HepG2 (cell line): ENCODE measurements at regions not wholly inside any gene's neighbourhood (a gene's known extent, or its start where the extent isn't known, plus 50 kb on each side); places are given as distances from the start of the nearest gene placed in this dataset.
A peak's percentile ranks its signal among the peaks of the same experiment; 100 is the strongest.

ENCODE experiments used
- ATAC-seq: fragments of 200-7000 bp; cut with Tn5 transposase; 3 replicates; pipeline ENCODE4 v1.9.1; 2020; ENCODE audit warnings: mild to moderate bottlenecking, moderate library complexity
- BruUV-seq: library from RNA; stranded (reverse); fragments of 400-500 nt; replicated peaks from 2 replicates; lab custom pipeline; 2021; lab: Mats Ljungman, UMichigan
- CTCF ChIA-PET: fragments of 300-600 bp; formaldehyde crosslinking; extraction: SDS; loops from one replicate; lab custom pipeline; 2021; ENCODE audit warnings: low total read pairs, inconsistent platforms, low intra/inter-chr PET ratio; lab: Yijun Ruan, JAX
- POLR2A ChIA-PET: fragments of 350-600 bp; sonication (Branson Sonifier 250); formaldehyde crosslinking; loops from one replicate; lab custom pipeline; 2020; ENCODE audit warnings: antibody characterized with exemption, inconsistent platforms; lab: Yijun Ruan, JAX
- DNase-seq: peaks from one replicate; pipeline ENCODE4 v3.0.0-alpha.2; 2015; ENCODE audit warnings: low spot score
- FAIRE-seq: peaks from 3 replicates; lab custom pipeline; 2011; peaks lifted over from hg19 to GRCh38; lab: Jason Lieb, UNC
- H2AFZ ChIP-seq: one replicate; pipeline ENCODE4 v1.6.1; 2011; ENCODE audit warnings: low read length, inconsistent platforms
- H3K27ac ChIP-seq: fragments of 300-600 bp; 3 replicates; pipeline ENCODE4 v1.8.0; 2011; ENCODE audit warnings: mixed run types, mild to moderate bottlenecking, mixed read lengths, low read length, inconsistent platforms; ENCODE audit not compliant: insufficient read depth; ENCODE audit errors: extremely low read length
- H3K27me3 ChIP-seq, 2 experiments: fragments of 200-600 bp in 1 of 2; 2 replicates in 1 of 2; 3 replicates in 1 of 2; pipeline versions ENCODE4 v1.6.0 to v1.8.0; 2011; ENCODE audit warnings: low read length in 2 of 2, mild to moderate bottlenecking in 2 of 2, moderate library complexity in 2 of 2, inconsistent platforms in 1 of 2; ENCODE audit not compliant: insufficient read depth in 2 of 2, control insufficient read depth in 1 of 2
- H3K36me3 ChIP-seq, 2 experiments: fragments of 200-600 bp in 1 of 2; replicated peaks in 1 of 2; 2 replicates in 1 of 2; 3 replicates in 1 of 2; pipeline versions ENCODE4 v1.5.1 to v1.8.0; 2011; ENCODE audit warnings: low read length in 2 of 2, inconsistent platforms in 1 of 2; ENCODE audit not compliant: insufficient read depth in 2 of 2, control insufficient read depth in 1 of 2
- H3K4me1 ChIP-seq: 2 replicates; pipeline ENCODE4 v1.5.1; 2012; ENCODE audit warnings: low read length, inconsistent platforms; ENCODE audit not compliant: insufficient read depth
- H3K4me2 ChIP-seq: 2 replicates; pipeline ENCODE4 v1.6.0; 2011; ENCODE audit warnings: low read depth, low read length, inconsistent platforms
- H3K4me3 ChIP-seq, 3 experiments: fragments of 200-600 bp in 1 of 3; sonication (generic), shearing (Covaris generic) in 1 of 3; replicated peaks in 1 of 3; 2 replicates each; pipeline ENCODE4 v1.5.1; 2011 to 2016; ENCODE audit warnings: low read length in 3 of 3, inconsistent platforms in 2 of 3, low read depth in 2 of 3, mild to moderate bottlenecking in 2 of 3, control low read depth in 1 of 3, mixed read lengths in 1 of 3; ENCODE audit not compliant: insufficient read depth in 1 of 3
- H3K79me2 ChIP-seq: one replicate; pipeline ENCODE4 v1.6.1; 2011; ENCODE audit warnings: low read length, inconsistent platforms; ENCODE audit not compliant: insufficient read depth
- H3K9ac ChIP-seq: 2 replicates; pipeline ENCODE4 v1.6.0; 2011; ENCODE audit warnings: mild to moderate bottlenecking, low read depth, low read length, inconsistent platforms; ENCODE audit not compliant: insufficient read depth
- H3K9me3 ChIP-seq: 2 replicates; pipeline ENCODE4 v1.5.1; 2012; ENCODE audit warnings: mild to moderate bottlenecking, low read length
- H4K20me1 ChIP-seq: 2 replicates; pipeline ENCODE4 v1.6.0; 2011; ENCODE audit warnings: inconsistent platforms, mild to moderate bottlenecking, low read length, moderate library complexity; ENCODE audit not compliant: insufficient read depth
- MAFK ChIP-seq, 2 experiments: IDR thresholded peaks in 1 of 2; conservative IDR thresholded peaks in 1 of 2; 2 replicates each; pipeline ENCODE4 v1.6.1; 2011; ENCODE audit warnings: improper control_type of control experiment in 2 of 2, low read length in 2 of 2
- PHB2 ChIP-seq: fragments of 450-650 bp; IDR thresholded peaks from 2 replicates; pipeline ENCODE4 v1.6.1; 2018; ENCODE audit not compliant: partially characterized antibody
- SNAPC4 ChIP-seq: sonication (generic); formaldehyde crosslinking; IDR thresholded peaks from 2 replicates; pipeline ENCODE4 v1.4.0; 2020; ENCODE audit warnings: mild to moderate bottlenecking, missing genetic modification reagents
- ZNF34 ChIP-seq: sonication (generic); formaldehyde crosslinking; IDR thresholded peaks from 2 replicates; pipeline ENCODE4 v1.4.0; 2020; ENCODE audit warnings: mild to moderate bottlenecking, missing genetic modification reagents, borderline replicate concordance
- ZSCAN20 ChIP-seq: sonication (generic); formaldehyde crosslinking; IDR thresholded peaks from 2 replicates; pipeline ENCODE4 v1.4.0; 2020; ENCODE audit warnings: missing genetic modification reagents, mild to moderate bottlenecking, borderline replicate concordance
- ZSCAN25 ChIP-seq: sonication (generic); formaldehyde crosslinking; IDR thresholded peaks from 2 replicates; pipeline ENCODE4 v1.8.0; 2022; ENCODE audit warnings: mild to moderate bottlenecking, missing genetic modification reagents
- WGBS: methylation state at CpG from one replicate; pipeline ENCODE4 v1.1.6; 2017; ENCODE audit warnings: low lambda C conversion rate; 5-methylcytosine and 5-hydroxymethylcytosine counted together
- in situ Hi-C: cut with HindIII; loops from 2 replicates; pipeline ENCODE4 v1.10.0; 2017; ENCODE audit warnings: low pct_unique_long_range_greater_than_20kb; ENCODE audit not compliant: extremely low pct_ligation_motif_present
- intact Hi-C: fragments of 100-400 bp; cut with micrococcal nuclease; formaldehyde crosslinking; loops from one replicate; pipeline ENCODE4 v1.10.0; 2022; ENCODE audit not compliant: unreplicated experiment
- TF ChIP-seq, protein P1 (sequence below): sonication (generic); formaldehyde crosslinking; IDR thresholded peaks from 2 replicates; pipeline ENCODE4 v1.5.0; 2020; ENCODE audit warnings: mild to moderate bottlenecking, missing genetic modification reagents, borderline replicate concordance
- TF ChIP-seq, protein P2 (sequence below): sonication (generic); formaldehyde crosslinking; IDR thresholded peaks from 2 replicates; pipeline ENCODE4 v1.8.1; 2023; ENCODE audit warnings: missing genetic modification reagents, mild to moderate bottlenecking, borderline replicate concordance

GRCh38 chr10:111481261-111481826 is 404.5 kb downstream of the ADRA2A start (continued):
- TF ChIP-seq, protein P1, sequence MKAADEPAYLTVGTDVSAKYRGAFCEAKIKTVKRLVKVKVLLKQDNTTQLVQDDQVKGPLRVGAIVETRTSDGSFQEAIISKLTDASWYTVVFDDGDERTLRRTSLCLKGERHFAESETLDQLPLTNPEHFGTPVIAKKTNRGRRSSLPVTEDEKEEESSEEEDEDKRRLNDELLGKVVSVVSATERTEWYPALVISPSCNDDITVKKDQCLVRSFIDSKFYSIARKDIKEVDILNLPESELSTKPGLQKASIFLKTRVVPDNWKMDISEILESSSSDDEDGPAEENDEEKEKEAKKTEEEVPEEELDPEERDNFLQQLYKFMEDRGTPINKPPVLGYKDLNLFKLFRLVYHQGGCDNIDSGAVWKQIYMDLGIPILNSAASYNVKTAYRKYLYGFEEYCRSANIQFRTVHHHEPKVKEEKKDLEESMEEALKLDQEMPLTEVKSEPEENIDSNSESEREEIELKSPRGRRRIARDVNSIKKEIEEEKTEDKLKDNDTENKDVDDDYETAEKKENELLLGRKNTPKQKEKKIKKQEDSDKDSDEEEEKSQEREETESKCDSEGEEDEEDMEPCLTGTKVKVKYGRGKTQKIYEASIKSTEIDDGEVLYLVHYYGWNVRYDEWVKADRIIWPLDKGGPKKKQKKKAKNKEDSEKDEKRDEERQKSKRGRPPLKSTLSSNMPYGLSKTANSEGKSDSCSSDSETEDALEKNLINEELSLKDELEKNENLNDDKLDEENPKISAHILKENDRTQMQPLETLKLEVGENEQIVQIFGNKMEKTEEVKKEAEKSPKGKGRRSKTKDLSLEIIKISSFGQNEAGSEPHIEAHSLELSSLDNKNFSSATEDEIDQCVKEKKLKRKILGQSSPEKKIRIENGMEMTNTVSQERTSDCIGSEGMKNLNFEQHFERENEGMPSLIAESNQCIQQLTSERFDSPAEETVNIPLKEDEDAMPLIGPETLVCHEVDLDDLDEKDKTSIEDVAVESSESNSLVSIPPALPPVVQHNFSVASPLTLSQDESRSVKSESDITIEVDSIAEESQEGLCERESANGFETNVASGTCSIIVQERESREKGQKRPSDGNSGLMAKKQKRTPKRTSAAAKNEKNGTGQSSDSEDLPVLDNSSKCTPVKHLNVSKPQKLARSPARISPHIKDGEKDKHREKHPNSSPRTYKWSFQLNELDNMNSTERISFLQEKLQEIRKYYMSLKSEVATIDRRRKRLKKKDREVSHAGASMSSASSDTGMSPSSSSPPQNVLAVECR (CRISPR knock-in tag), result no peak
- TF ChIP-seq, protein P2, sequence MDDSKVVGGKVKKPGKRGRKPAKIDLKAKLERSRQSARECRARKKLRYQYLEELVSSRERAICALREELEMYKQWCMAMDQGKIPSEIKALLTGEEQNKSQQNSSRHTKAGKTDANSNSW, result no peak
- TF ChIP-seq MAFK (conservative IDR thresholded peaks at IDR 0.05 in 1 of 2, IDR thresholded peaks at IDR 0.05 in 1 of 2; ENCODE audit: low read length in 2 of 2), result 0 out of 4 replicates have a peak, but pooled peaks have one; percentile 4 to 6
- TF ChIP-seq, all 625 proteins: peak for 6

GRCh38 chr10:111481866-111482265 is 405.0 kb downstream of the ADRA2A start:
- H3K4me2 ChIP-seq, result no peak overlapping the region
- 94% methylated on average over 2 of the region's 2 CpGs for WGBS
- ChIA-PET POLR2A (no interaction called here), CTCF (no interaction called here)
- DNase-seq, result no peak
- no peak overlapping the region for H2AFZ ChIP-seq
- FAIRE-seq, result no peak
- no peaks in the 10 kb centered on the region for H3K27me3 ChIP-seq
- no peak for ATAC-seq
- H3K9ac ChIP-seq, result no peak overlapping the region
- BruUV-seq, result no TSS peak
- intact Hi-C loops, result no loop called here
- in situ Hi-C loops, result no loop called here
- H3K27ac ChIP-seq, result no peak overlapping the region
- no peaks in the 10 kb centered on the region for H3K79me2 ChIP-seq
- TF ChIP-seq ZSCAN20 (CRISPR knock-in tag), result no peak
- no peak for TF ChIP-seq SNAPC4 (CRISPR knock-in tag)
- no peak for TF ChIP-seq ZNF34 (CRISPR knock-in tag)
- no peak for TF ChIP-seq PHB2
- no peak for TF ChIP-seq ZSCAN25 (CRISPR knock-in tag)
- H3K36me3 ChIP-seq, result no peaks in the 10 kb centered on the region
- H3K4me3 ChIP-seq, result no peak overlapping the region
- no peaks in the 10 kb centered on the region for H3K9me3 ChIP-seq
- no peaks in the 10 kb centered on the region for H3K4me1 ChIP-seq
- H4K20me1 ChIP-seq, result no peaks in the 10 kb centered on the region
